ENCODE measurements at regions not wholly inside any gene's neighbourhood (a gene's known extent, or its start where the extent isn't known, plus 50 kb on each side); places are given as distances from the start of the nearest gene placed in this dataset.

DNA sequence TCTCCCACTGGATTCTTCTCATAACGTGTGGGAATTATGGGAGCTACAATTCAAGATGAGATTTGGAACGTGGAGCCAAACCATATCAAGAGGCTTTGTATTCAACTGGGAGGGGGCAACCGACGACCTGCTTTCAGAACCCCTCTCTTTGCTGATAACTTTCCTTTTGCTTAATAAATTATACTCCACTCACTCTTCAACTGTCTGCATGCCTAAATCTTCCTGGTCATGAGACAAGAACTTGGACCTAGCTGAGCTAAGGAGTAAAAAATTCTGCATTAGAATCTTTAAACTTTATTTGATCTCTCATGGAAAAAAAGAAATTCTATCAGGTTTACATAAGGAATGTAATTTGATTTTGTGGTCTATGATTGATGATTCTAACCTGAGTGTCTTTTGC, 86.7 kb upstream of the CYYR1 start:
- 92% methylated on average over 4 of the region's 4 CpGs; no CpG with 5 or more reads in 1 of the 2 experiments for WGBS, 2 experiments (ENCODE audit: extremely low coverage in 1 of 2, insufficient coverage in 1 of 2, insufficient read length in 1 of 2, insufficient replicate concordance in 2 of 2, low coverage in 1 of 2, low lambda C conversion rate in 2 of 2, missing lambda C conversion rate in 1 of 2)
- no peak overlapping the region for H3K23ac ChIP-seq (ENCODE audit: insufficient read length)
- H2BK20ac ChIP-seq (ENCODE audit: low read length) = no peak overlapping the region
- H3K27me3 ChIP-seq (replicated peaks in 1 of 4; ENCODE audit: control insufficient read depth in 3 of 4, extremely low read depth in 1 of 4, insufficient read depth in 3 of 4, low read length in 3 of 4) = no peaks in the 10 kb centered on the region
- no peak overlapping the region for H4K8ac ChIP-seq (ENCODE audit: extremely low read depth, insufficient read depth, low read length)
- H3K18ac ChIP-seq (ENCODE audit: extremely low read depth, low read length) = no peak overlapping the region
- H3K23me2 ChIP-seq (ENCODE audit: low read depth, low read length) = no peaks in the 10 kb centered on the region
- H3K56ac ChIP-seq (replicated peaks; ENCODE audit: insufficient read length, low read depth, low read length) = no peak overlapping the region
- no peaks in the 10 kb centered on the region for H3K36me3 ChIP-seq (ENCODE audit: control insufficient read depth in 2 of 4, insufficient read depth in 4 of 4, low read length in 3 of 4)
- no peak overlapping the region for H3K9ac ChIP-seq (replicated peaks in 1 of 4; ENCODE audit: extremely low read depth in 1 of 4, low read depth in 3 of 4, low read length in 3 of 4)
- H4K20me1 ChIP-seq (replicated peaks in 1 of 2; ENCODE audit: control insufficient read depth in 1 of 2, insufficient read depth in 2 of 2, low read length in 2 of 2) = no peaks in the 10 kb centered on the region
- H3K4me1 ChIP-seq (replicated peaks in 1 of 4; ENCODE audit: control insufficient read depth in 3 of 4, insufficient read depth in 4 of 4, low read length in 3 of 4) = no peaks in the 10 kb centered on the region
- H2BK15ac ChIP-seq (ENCODE audit: low read length) = no peak overlapping the region
- peaks cover 0 to 4% of the 10 kb centered on the region in 2 experiments; a peak in 1 of 4 replicates for H3K9me3 ChIP-seq (ENCODE audit: insufficient read depth in 2 of 2, low read depth in 1 of 2, low read length in 1 of 2)
- H3K79me1 ChIP-seq (ENCODE audit: low read depth, low read length) = no peaks in the 10 kb centered on the region
- no peak overlapping the region for H2BK12ac ChIP-seq (ENCODE audit: low read depth, low read length)
- H3K4ac ChIP-seq (replicated peaks; ENCODE audit: insufficient read length, low read depth, low read length) = no peak overlapping the region
- no peak overlapping the region for H3K14ac ChIP-seq (ENCODE audit: insufficient read length)
- H4K5ac ChIP-seq (ENCODE audit: insufficient read length, low read depth, low read length) = no peak overlapping the region
- no peak overlapping the region for H4K91ac ChIP-seq (replicated peaks; ENCODE audit: insufficient read length, low read length)
- TF ChIP-seq HDAC6 (IDR thresholded peaks at IDR 0.05; ENCODE audit: low read depth, low read length) = no peak
- TF ChIP-seq KDM5A (IDR thresholded peaks at IDR 0.05; ENCODE audit: low read length) = no peak
- no peak for TF ChIP-seq CHD1 (IDR thresholded peaks at IDR 0.05; ENCODE audit: low read depth, low read length)
- no peak for TF ChIP-seq PHF8 (conservative IDR thresholded peaks at IDR 0.05; ENCODE audit: low read depth, low read length)
- TF ChIP-seq SAP30 (IDR thresholded peaks at IDR 0.05; ENCODE audit: insufficient read depth, insufficient replicate concordance, low read length) = no peak
- TF ChIP-seq TAF7 (optimal IDR thresholded peaks at IDR 0.05; ENCODE audit: borderline replicate concordance, low read depth, low read length) = no peak
- ChIA-PET CTCF (ENCODE audit: partially characterized antibody) (no interaction called here), POLR2A (ENCODE audit: partially characterized antibody) (no interaction called here)
- H2BK120ac ChIP-seq (replicated peaks; ENCODE audit: low read depth, low read length) = no peak overlapping the region
- H3K79me2 ChIP-seq (ENCODE audit: control insufficient read depth in 1 of 2, insufficient read depth in 2 of 2, low read length in 2 of 2) = no peaks in the 10 kb centered on the region
- no peak overlapping the region for H2BK5ac ChIP-seq (ENCODE audit: low read depth, low read length)
- H2AK5ac ChIP-seq (ENCODE audit: low read depth, low read length) = no peak overlapping the region
- H3K4me3 ChIP-seq (ENCODE audit: extremely low read depth in 1 of 4, insufficient read depth in 2 of 4, low read depth in 3 of 4, low read length in 4 of 4) = no peak overlapping the region
- FAIRE-seq (no peak), DNase-seq (ENCODE audit: low read depth in 1 of 2, low spot score in 2 of 2) (no peak)
- no peak overlapping the region for H2AFZ ChIP-seq (ENCODE audit: low read length)
- H3K27ac ChIP-seq (ENCODE audit: low read depth, low read length) = no peak overlapping the region
- H3K4me2 ChIP-seq (ENCODE audit: insufficient read depth in 1 of 2, low read depth in 2 of 2, low read length in 2 of 2) = no peak overlapping the region

Measured in H1 (cell line).